Astrocyte (in vitro differentiated cells and primary cell): ENCODE measurements at regions not wholly inside any gene's neighbourhood (a gene's known extent, or its start where the extent isn't known, plus 50 kb on each side); places are given as distances from the start of the nearest gene placed in this dataset.

Experiments used
- DNase-seq: peaks from one replicate; pipeline ENCODE4 v3.0.0-alpha.2; 2010; ENCODE audit warnings: low read depth
- FAIRE-seq: peaks from 2 replicates; lab custom pipeline; 2011; peaks lifted over from hg19 to GRCh38; lab: Jason Lieb, UNC
- H2AFZ ChIP-seq: 2 replicates; pipeline ENCODE4 v1.6.0; 2012; ENCODE audit warnings: low read depth, low read length, inconsistent platforms
- H3K27ac ChIP-seq: 2 replicates; pipeline ENCODE4 v1.5.1; 2011; ENCODE audit warnings: low read depth, low read length, inconsistent platforms
- H3K27me3 ChIP-seq: 2 replicates; pipeline ENCODE4 v1.6.0; 2011; ENCODE audit warnings: low read length, inconsistent platforms; ENCODE audit not compliant: insufficient read depth
- H3K36me3 ChIP-seq: 2 replicates; pipeline ENCODE4 v1.5.1; 2011; ENCODE audit warnings: low read length, inconsistent platforms; ENCODE audit not compliant: insufficient read depth
- H3K4me1 ChIP-seq: 2 replicates; pipeline ENCODE4 v1.5.1; 2011; ENCODE audit warnings: low read length, inconsistent platforms; ENCODE audit not compliant: insufficient read depth
- H3K4me2 ChIP-seq: 2 replicates; pipeline ENCODE4 v1.6.0; 2012; ENCODE audit warnings: low read length, inconsistent platforms
- H3K4me3 ChIP-seq: 2 replicates; pipeline ENCODE4 v1.5.1; 2011; ENCODE audit warnings: low read depth, mild to moderate bottlenecking, low read length, inconsistent platforms; ENCODE audit not compliant: insufficient read depth
- H3K79me2 ChIP-seq: 2 replicates; pipeline ENCODE4 v1.6.0; 2012; ENCODE audit warnings: mild to moderate bottlenecking, low read length, inconsistent platforms; ENCODE audit not compliant: insufficient read depth
- H3K9ac ChIP-seq: 2 replicates; pipeline ENCODE4 v1.6.0; 2012; ENCODE audit warnings: mild to moderate bottlenecking, low read length, inconsistent platforms
- H3K9me3 ChIP-seq: 2 replicates; pipeline ENCODE4 v1.5.1; 2012; ENCODE audit warnings: low read depth, mild to moderate bottlenecking, low read length, inconsistent platforms; ENCODE audit not compliant: insufficient read depth
- H4K20me1 ChIP-seq: 2 replicates; pipeline ENCODE4 v1.6.0; 2012; ENCODE audit warnings: low read length, inconsistent platforms; ENCODE audit not compliant: insufficient read depth
- H3K27ac Mint-ChIP-seq: one replicate; pipeline ENCODE4 v1.8.0; 2021; ENCODE audit warnings: mild to moderate bottlenecking, mixed read lengths; ENCODE audit not compliant: unreplicated experiment
- H3K27me3 Mint-ChIP-seq: one replicate; pipeline ENCODE4 v1.8.0; 2021; ENCODE audit warnings: low read depth, mixed read lengths; ENCODE audit not compliant: unreplicated experiment
- H3K36me3 Mint-ChIP-seq: one replicate; pipeline ENCODE4 v1.8.0; 2021; ENCODE audit warnings: low read depth, mixed read lengths; ENCODE audit not compliant: unreplicated experiment
- H3K4me1 Mint-ChIP-seq: one replicate; pipeline ENCODE4 v1.8.0; 2021; ENCODE audit warnings: low read depth, mixed read lengths; ENCODE audit not compliant: unreplicated experiment
- H3K4me3 Mint-ChIP-seq: one replicate; pipeline ENCODE4 v1.8.0; 2021; ENCODE audit warnings: mild to moderate bottlenecking, moderate library complexity, mixed read lengths; ENCODE audit not compliant: unreplicated experiment
- H3K9me3 Mint-ChIP-seq: one replicate; pipeline ENCODE4 v1.8.0; 2021; ENCODE audit warnings: mild to moderate bottlenecking, mixed read lengths; ENCODE audit not compliant: unreplicated experiment
- EZH2 ChIP-seq: IDR thresholded peaks from 2 replicates; pipeline ENCODE4 v1.6.1; 2012; ENCODE audit warnings: mild to moderate bottlenecking, low read length, inconsistent platforms; ENCODE audit not compliant: insufficient read depth
- TF ChIP-seq, protein P1 (sequence below): IDR thresholded peaks from 2 replicates; pipeline ENCODE4 v1.5.1; 2011; ENCODE audit warnings: low read depth, mild to moderate bottlenecking, inconsistent platforms, low read length, moderate library complexity; ENCODE audit not compliant: insufficient read depth

DNA sequence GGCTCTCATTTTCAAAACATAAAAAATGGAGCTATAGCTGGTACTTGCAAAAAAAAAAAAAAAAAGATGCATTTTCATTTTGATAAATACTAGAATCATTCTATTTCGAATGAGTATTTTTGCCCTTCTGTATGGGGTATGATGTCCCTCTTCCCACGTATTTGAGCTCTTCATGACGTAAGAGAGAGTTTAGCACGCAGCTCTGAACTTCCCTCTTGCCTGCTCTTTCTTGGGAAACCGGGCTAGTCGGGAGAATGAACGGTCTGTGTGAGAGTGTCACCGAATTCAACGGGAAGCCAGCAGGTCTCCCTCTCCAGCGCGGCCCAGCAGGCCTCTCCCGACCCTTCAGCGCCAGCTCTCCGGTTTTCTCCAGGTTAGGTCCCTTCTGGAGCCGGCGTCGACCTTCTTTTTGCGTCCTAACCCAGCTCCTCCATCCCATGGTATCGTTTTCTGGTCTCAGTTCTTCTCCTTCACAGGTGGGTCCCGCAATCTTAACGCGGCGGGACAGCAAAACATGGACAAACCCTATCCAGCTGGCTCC lies 159.2 kb upstream of the PITRM1 start:
- TF ChIP-seq, protein P1, sequence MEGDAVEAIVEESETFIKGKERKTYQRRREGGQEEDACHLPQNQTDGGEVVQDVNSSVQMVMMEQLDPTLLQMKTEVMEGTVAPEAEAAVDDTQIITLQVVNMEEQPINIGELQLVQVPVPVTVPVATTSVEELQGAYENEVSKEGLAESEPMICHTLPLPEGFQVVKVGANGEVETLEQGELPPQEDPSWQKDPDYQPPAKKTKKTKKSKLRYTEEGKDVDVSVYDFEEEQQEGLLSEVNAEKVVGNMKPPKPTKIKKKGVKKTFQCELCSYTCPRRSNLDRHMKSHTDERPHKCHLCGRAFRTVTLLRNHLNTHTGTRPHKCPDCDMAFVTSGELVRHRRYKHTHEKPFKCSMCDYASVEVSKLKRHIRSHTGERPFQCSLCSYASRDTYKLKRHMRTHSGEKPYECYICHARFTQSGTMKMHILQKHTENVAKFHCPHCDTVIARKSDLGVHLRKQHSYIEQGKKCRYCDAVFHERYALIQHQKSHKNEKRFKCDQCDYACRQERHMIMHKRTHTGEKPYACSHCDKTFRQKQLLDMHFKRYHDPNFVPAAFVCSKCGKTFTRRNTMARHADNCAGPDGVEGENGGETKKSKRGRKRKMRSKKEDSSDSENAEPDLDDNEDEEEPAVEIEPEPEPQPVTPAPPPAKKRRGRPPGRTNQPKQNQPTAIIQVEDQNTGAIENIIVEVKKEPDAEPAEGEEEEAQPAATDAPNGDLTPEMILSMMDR: no peak
- TF ChIP-seq EZH2: no peak
- Histone ChIP-seq H3K79me2 (no peaks in the 10 kb centered on the region), H3K4me2 (no peak overlapping the region), H3K4me1 (peaks cover 8% of the 10 kb centered on the region), H3K27ac (no peak overlapping the region), H3K4me3 (no peak overlapping the region), H4K20me1 (no peaks in the 10 kb centered on the region), H3K36me3 (no peaks in the 10 kb centered on the region), H3K9ac (no peak overlapping the region), H3K27me3 (no peaks in the 10 kb centered on the region), H3K9me3 (no peaks in the 10 kb centered on the region), H2AFZ (no peak overlapping the region)
- FAIRE-seq (no peak), DNase-seq (no peak)
- no peaks in the 10 kb centered on the region for H3K36me3 Mint-ChIP-seq
- H3K4me1 Mint-ChIP-seq: peaks cover 22% of the 10 kb centered on the region
- no peak overlapping the region for H3K4me3 Mint-ChIP-seq
- H3K9me3 Mint-ChIP-seq: no peaks in the 10 kb centered on the region
- H3K27me3 Mint-ChIP-seq: no peaks in the 10 kb centered on the region
- no peak overlapping the region for H3K27ac Mint-ChIP-seq

DNA sequence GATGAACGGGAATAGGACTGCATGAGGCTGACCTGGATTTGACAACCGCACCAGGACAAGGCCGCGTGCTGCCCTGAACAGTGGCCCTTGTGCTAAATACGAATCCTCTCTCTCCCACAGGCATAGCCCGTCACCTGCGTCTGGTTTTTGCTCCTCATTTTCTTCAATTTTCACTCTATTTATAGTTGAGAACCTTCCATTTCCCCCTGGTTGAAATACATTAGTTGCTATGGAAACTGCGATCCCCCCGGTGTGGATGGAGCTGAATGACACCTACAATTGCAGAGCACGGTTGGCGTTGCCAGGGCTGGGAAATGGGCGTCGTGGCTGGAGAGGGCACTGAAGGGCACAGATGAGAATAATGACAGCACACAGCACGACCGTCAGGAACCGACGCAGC lies 158.6 kb upstream of the PITRM1 start:
- Mint-ChIP-seq H3K4me1 (peaks cover 16% of the 10 kb centered on the region), H3K4me3 (no peak overlapping the region), H3K27me3 (no peaks in the 10 kb centered on the region), H3K36me3 (no peaks in the 10 kb centered on the region), H3K9me3 (peaks cover 2% of the 10 kb centered on the region), H3K27ac (no peak overlapping the region)
- H2AFZ ChIP-seq: no peak overlapping the region
- no peaks in the 10 kb centered on the region for H3K27me3 ChIP-seq
- no peak overlapping the region for H3K9ac ChIP-seq
- H3K9me3 ChIP-seq: no peaks in the 10 kb centered on the region
- H3K36me3 ChIP-seq: no peaks in the 10 kb centered on the region
- H3K4me1 ChIP-seq: peaks cover 8% of the 10 kb centered on the region
- no peak overlapping the region for H3K27ac ChIP-seq
- H4K20me1 ChIP-seq: no peaks in the 10 kb centered on the region
- H3K4me2 ChIP-seq: no peak overlapping the region
- FAIRE-seq: no peak
- TF ChIP-seq, protein P1: no peak
- no peak for TF ChIP-seq EZH2
- DNase-seq: no peak
- no peaks in the 10 kb centered on the region for H3K79me2 ChIP-seq
- H3K4me3 ChIP-seq: no peak overlapping the region

DNA sequence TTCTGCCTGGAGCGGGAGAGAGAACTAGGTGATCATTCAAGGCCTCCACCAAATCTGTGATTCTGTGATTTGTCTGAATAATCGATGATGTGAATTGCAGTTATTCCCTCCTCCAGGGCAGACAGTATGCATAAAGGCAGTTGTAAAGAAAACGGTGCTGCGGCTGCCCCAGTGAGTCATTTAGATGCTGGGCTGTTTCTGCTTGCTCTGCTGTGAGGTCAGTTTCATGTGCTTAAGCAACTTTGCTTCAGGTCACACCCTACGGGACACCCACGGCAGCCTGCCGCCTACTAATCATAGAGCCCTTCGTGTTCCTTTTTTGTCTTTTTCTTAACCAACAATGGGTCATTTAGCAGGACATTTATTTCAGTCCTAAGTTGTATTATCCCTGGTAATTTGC lies 158.1 kb upstream of the PITRM1 start:
- Histone ChIP-seq H2AFZ (peak overlapping the region; percentile 31), H3K79me2 (no peaks in the 10 kb centered on the region), H3K4me1 (peaks cover 8% of the 10 kb centered on the region), H3K27me3 (no peaks in the 10 kb centered on the region), H3K4me3 (no peak overlapping the region), H3K27ac (no peak overlapping the region), H3K9ac (no peak overlapping the region), H3K9me3 (no peaks in the 10 kb centered on the region), H3K36me3 (no peaks in the 10 kb centered on the region), H4K20me1 (no peaks in the 10 kb centered on the region), H3K4me2 (peak overlapping the region; percentile 58)
- DNase-seq: peak; percentile 76
- H3K36me3 Mint-ChIP-seq: no peaks in the 10 kb centered on the region
- no peak for FAIRE-seq
- peak overlapping the region; percentile 38 for H3K27ac Mint-ChIP-seq
- TF ChIP-seq, protein P1: no peak
- TF ChIP-seq EZH2: no peak
- peaks cover 16% of the 10 kb centered on the region for H3K4me1 Mint-ChIP-seq
- no peak overlapping the region for H3K4me3 Mint-ChIP-seq
- no peaks in the 10 kb centered on the region for H3K27me3 Mint-ChIP-seq
- H3K9me3 Mint-ChIP-seq: peaks cover 2% of the 10 kb centered on the region
